ENCODE measurements at regions not wholly inside any gene's neighbourhood (a gene's known extent, or its start where the extent isn't known, plus 50 kb on each side); places are given as distances from the start of the nearest gene placed in this dataset.

- TF ChIP-seq POLR2AphosphoS5 (IDR thresholded peaks at IDR 0.05; ENCODE audit: low read depth, low read length) (no peak), POLR2A (IDR thresholded peaks at IDR 0.05; ENCODE audit: low read depth, low read length) (no peak), POU2F2 (IDR thresholded peaks at IDR 0.05; ENCODE audit: low read depth, low read length) (no peak), TAF1 (IDR thresholded peaks at IDR 0.05; ENCODE audit: low read depth, low read length) (no peak)
Measured at GRCh38 chr2:41904459-41904858, 143.4 kb upstream of the PKDCC start.
